Activated T-cell treated with anti-CD3 and anti-CD28 coated beads, Interleukin-2, amount 50 U/mL, for 4 hours (primary cell): ENCODE measurements at regions not wholly inside any gene's neighbourhood (a gene's known extent, or its start where the extent isn't known, plus 50 kb on each side); places are given as distances from the start of the nearest gene placed in this dataset.
"Not testable (repeated sequence)": the region's sequence is repeated elsewhere in the genome, so short reads cannot be mapped to it uniquely, and the experiment has no call there.

ENCODE experiments used
- ATAC-seq, 2 donors: fragments of 200-7000 bp; cut with Tn5 transposase; one replicate each; pipeline ENCODE4 v1.10.0; 2021
- DNase-seq: peaks from one replicate; pipeline ENCODE4 v3.0.0-alpha.2; 2020
- H3K27me3 Mint-ChIP-seq: one replicate; pipeline ENCODE4 v1.8.0; 2021; ENCODE audit warnings: low read depth, mixed read lengths
- H3K36me3 Mint-ChIP-seq: one replicate; pipeline ENCODE4 v1.8.0; 2022; ENCODE audit warnings: mixed read lengths; ENCODE audit not compliant: insufficient read depth
- H3K4me1 Mint-ChIP-seq: one replicate; pipeline ENCODE4 v1.8.0; 2021; ENCODE audit warnings: low read depth, mixed read lengths
- H3K4me3 Mint-ChIP-seq: one replicate; pipeline ENCODE4 v1.8.0; 2021; ENCODE audit warnings: mild to moderate bottlenecking, moderate library complexity, mixed read lengths
- H3K9me3 Mint-ChIP-seq: one replicate; pipeline ENCODE4 v1.8.0; 2021; ENCODE audit warnings: mixed read lengths

DNA sequence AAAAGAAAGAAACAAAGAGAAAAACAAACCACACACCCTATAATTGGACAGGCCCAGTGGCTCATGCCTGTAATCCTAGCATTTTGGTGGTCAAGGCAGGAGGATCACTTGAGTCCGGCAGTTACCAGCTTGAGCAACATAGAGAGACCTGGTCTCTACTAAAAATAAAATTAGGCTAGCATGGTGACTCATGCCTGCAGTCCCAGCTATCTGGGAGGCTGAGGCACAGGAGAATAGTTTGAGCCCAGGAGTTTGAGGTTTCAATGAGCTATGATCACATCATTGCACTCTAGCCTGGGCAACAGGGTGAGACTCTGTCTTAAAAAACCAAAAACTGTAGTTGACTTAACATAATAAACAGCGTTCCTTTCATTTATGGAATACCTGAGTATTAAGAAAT lies 72.3 kb upstream of the ST3GAL6 start:
- Mint-ChIP-seq H3K36me3 (no peaks in the 10 kb centered on the region), H3K4me3 (no peak overlapping the region), H3K4me1 (no peaks in the 10 kb centered on the region), H3K9me3 (peaks cover 11% of the 10 kb centered on the region), H3K27me3 (no peaks in the 10 kb centered on the region)
- ATAC-seq (no peak), DNase-seq (no peak)

DNA sequence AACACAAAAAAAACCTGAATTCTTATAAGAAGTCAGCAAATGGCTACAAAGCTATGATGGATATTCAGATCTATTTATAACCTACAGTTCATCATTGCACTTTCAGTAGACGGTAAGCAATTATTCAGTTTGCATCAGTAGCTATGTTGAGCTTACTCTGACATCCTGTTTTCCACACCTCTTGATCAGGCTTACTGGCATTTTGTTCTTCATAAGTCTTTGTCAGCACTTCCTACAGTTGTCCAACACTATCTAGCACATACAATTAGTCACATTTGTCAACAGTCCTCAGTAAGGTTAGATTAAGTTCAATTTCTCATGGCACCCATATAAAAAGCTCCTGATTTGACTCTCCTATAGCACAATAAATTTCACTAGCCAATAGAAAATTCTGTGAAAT lies 71.2 kb upstream of the ST3GAL6 start:
- Mint-ChIP-seq H3K4me3 (no peak overlapping the region), H3K9me3 (peaks cover 8% of the 10 kb centered on the region), H3K4me1 (no peaks in the 10 kb centered on the region), H3K27me3 (no peaks in the 10 kb centered on the region), H3K36me3 (no peaks in the 10 kb centered on the region)
- DNase-seq (no peak), ATAC-seq (no peak)

- Mint-ChIP-seq H3K9me3 (no peaks in the 10 kb centered on the region), H3K27me3 (no peaks in the 10 kb centered on the region)
- no peak for ATAC-seq
These were observed 70.2 kb upstream of the ST3GAL6 start for GRCh38 chr3:98692787-98693473.

DNA sequence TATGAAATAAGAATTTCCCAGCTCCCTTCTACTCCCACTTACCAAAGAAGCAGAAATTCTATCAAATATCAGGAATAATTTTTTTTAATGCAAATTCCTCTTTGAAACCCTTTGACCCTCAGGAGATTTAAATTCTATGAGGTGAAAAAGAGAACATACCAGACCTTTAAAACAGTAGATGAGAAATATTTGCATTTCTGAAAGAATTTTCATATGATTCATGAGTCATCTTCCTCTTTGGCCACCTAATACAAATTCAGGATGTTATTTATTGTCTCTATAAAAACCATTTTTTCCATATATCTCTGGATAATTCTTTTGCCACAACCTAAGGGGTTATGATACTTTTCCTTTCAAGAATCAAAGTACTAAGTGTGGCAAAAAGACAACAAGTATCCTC lies 67.3 kb upstream of the ST3GAL6 start:
- no peak for ATAC-seq
- Mint-ChIP-seq H3K36me3 (no peaks in the 10 kb centered on the region), H3K27me3 (no peaks in the 10 kb centered on the region)

More at GRCh38 chr3:98692787-98693473, 70.2 kb upstream of the ST3GAL6 start:
- Mint-ChIP-seq H3K4me1 (no peaks in the 10 kb centered on the region), H3K4me3 (no peak overlapping the region), H3K36me3 (no peaks in the 10 kb centered on the region)
- DNase-seq = no peak

GRCh38 chr3:98696296-98696695 lies 66.8 kb upstream of the ST3GAL6 start:
- H3K27me3 Mint-ChIP-seq, H3K4me1 Mint-ChIP-seq, H3K9me3 Mint-ChIP-seq, H3K36me3 Mint-ChIP-seq, ATAC-seq, H3K4me3 Mint-ChIP-seq, DNase-seq: not testable (repeated sequence)

More for the DNA sequence above, 67.3 kb upstream of the ST3GAL6 start:
- no peak overlapping the region for H3K4me3 Mint-ChIP-seq
- H3K4me1 Mint-ChIP-seq = no peaks in the 10 kb centered on the region
- no peak for DNase-seq
- no peaks in the 10 kb centered on the region for H3K9me3 Mint-ChIP-seq

DNA sequence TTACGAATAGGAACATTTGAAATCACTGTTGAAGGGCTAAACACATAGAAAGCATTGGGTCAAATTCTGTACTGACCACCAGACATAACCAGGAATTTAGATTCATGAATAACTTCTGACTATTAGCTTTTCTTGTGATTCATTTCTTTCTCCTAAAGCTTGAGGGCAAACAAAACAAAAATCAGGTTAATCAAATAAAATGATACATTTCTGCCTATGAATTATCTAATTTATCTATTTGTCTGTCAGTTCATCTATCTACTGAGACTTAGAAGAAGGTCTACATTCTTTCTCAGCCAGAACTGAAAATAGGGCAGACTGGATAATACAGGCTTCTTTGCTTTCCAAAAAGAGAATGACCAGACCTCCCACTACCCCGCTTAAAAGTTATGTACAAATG lies 65.9 kb upstream of the ST3GAL6 start:
- no peaks in the 10 kb centered on the region for H3K36me3 Mint-ChIP-seq
- H3K4me1 Mint-ChIP-seq = no peaks in the 10 kb centered on the region
- no peaks in the 10 kb centered on the region for H3K27me3 Mint-ChIP-seq
- H3K9me3 Mint-ChIP-seq = no peaks in the 10 kb centered on the region
- no peak overlapping the region for H3K4me3 Mint-ChIP-seq
- no peak for DNase-seq
- ATAC-seq = no peak

DNA sequence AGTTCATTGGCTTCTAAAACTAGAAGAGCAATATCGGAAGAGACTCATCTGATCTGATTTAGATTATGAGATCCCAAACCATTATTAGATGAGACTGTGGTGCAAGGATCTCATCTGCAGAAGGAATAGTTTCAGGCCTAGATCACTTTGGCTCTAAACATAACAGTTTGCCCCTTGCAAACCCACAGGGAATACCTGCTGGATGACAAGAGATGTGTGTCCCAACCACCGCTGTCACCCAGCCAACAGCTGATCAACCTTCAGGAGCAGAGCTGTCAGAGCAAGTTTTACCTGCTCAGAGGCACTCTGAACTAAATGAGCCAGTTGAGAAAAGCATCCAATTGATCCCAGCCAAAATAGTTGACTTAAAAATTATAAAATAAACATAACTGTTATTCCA lies 64.0 kb upstream of the ST3GAL6 start:
- Mint-ChIP-seq H3K27me3 (no peaks in the 10 kb centered on the region), H3K36me3 (no peaks in the 10 kb centered on the region), H3K9me3 (no peaks in the 10 kb centered on the region), H3K4me1 (no peaks in the 10 kb centered on the region), H3K4me3 (no peak overlapping the region)
- no peak for ATAC-seq
- DNase-seq = no peak

DNA sequence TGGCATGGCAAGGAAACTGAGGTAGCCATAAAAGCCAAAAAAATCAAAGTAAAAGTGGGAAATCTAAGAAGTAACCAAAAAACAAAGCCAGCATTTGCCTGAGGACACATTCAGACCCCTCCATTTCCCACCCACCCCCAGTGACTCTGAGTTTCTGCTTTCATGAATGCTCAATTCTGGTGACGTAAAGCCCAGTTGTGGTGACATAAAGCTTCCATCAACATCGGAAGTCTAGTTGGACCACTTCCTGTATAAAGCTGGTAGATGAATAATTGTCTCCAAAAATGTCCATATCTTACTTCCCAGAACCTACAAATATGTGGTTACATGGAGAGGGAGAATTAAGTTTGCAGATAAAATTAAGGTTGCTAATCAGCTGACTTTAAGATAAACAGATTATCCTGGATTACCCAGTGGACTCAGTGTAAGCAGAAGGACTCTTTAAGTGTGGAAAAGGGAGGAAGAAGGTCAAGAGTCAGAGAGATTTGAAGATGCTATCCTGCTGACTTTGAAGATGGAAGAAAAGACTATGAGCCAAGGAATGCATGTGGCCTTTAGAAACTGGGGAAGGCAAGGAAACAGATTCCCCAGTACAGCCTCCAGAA lies 62.0 kb upstream of the ST3GAL6 start:
- DNase-seq (no peak), ATAC-seq (no peak)
- H3K4me1 Mint-ChIP-seq = no peaks in the 10 kb centered on the region
- no peak overlapping the region for H3K4me3 Mint-ChIP-seq
- H3K9me3 Mint-ChIP-seq = no peaks in the 10 kb centered on the region
- H3K36me3 Mint-ChIP-seq = no peaks in the 10 kb centered on the region
- no peaks in the 10 kb centered on the region for H3K27me3 Mint-ChIP-seq

- ATAC-seq = no peak
- Mint-ChIP-seq H3K27me3 (no peaks in the 10 kb centered on the region), H3K9me3 (no peaks in the 10 kb centered on the region), H3K4me1 (no peaks in the 10 kb centered on the region), H3K36me3 (no peaks in the 10 kb centered on the region), H3K4me3 (no peak overlapping the region)
- DNase-seq = no peak
These were observed 61.0 kb upstream of the ST3GAL6 start for GRCh38 chr3:98702166-98702565.

- Mint-ChIP-seq H3K4me3 (no peak overlapping the region), H3K36me3 (no peaks in the 10 kb centered on the region), H3K4me1 (no peaks in the 10 kb centered on the region), H3K9me3 (no peaks in the 10 kb centered on the region), H3K27me3 (no peaks in the 10 kb centered on the region)
- DNase-seq = no peak
- ATAC-seq = no peak
These were observed 57.9 kb upstream of the ST3GAL6 start for GRCh38 chr3:98705212-98705611.

GRCh38 chr3:98705694-98706093 lies 57.4 kb upstream of the ST3GAL6 start:
- DNase-seq (no peak), ATAC-seq (no peak)
- H3K4me1 Mint-ChIP-seq = no peaks in the 10 kb centered on the region
- H3K36me3 Mint-ChIP-seq = no peaks in the 10 kb centered on the region
- no peaks in the 10 kb centered on the region for H3K9me3 Mint-ChIP-seq
- H3K4me3 Mint-ChIP-seq = no peak overlapping the region
- no peaks in the 10 kb centered on the region for H3K27me3 Mint-ChIP-seq

GRCh38 chr3:98708681-98709080 lies 54.5 kb upstream of the ST3GAL6 start:
- not testable (repeated sequence) for H3K4me1 Mint-ChIP-seq, DNase-seq, ATAC-seq, H3K4me3 Mint-ChIP-seq, H3K36me3 Mint-ChIP-seq, H3K27me3 Mint-ChIP-seq, H3K9me3 Mint-ChIP-seq

DNA sequence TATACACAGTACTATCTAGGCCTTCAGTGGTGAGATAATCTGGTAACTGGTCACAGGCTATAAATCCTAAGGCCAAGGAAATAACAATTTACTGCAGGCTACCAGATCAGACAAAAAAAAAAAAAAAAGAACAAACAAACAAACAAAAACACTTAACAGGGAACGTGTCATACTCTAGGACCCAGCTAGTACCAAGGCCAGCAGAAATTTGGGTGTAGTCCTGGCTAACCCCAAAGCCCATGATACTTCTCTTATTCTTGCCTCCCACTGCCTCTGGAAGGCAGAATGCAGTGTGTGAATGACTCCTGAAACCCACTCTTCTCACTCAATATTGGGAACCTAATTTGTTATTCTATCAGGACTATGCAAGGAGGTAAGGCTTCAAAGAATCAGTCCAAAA lies 53.7 kb upstream of the ST3GAL6 start:
- H3K4me3 Mint-ChIP-seq = no peak overlapping the region
- H3K36me3 Mint-ChIP-seq = no peaks in the 10 kb centered on the region
- no peaks in the 10 kb centered on the region for H3K27me3 Mint-ChIP-seq
- no peak for DNase-seq
- no peaks in the 10 kb centered on the region for H3K4me1 Mint-ChIP-seq
- no peaks in the 10 kb centered on the region for H3K9me3 Mint-ChIP-seq
- ATAC-seq = no peak

DNA sequence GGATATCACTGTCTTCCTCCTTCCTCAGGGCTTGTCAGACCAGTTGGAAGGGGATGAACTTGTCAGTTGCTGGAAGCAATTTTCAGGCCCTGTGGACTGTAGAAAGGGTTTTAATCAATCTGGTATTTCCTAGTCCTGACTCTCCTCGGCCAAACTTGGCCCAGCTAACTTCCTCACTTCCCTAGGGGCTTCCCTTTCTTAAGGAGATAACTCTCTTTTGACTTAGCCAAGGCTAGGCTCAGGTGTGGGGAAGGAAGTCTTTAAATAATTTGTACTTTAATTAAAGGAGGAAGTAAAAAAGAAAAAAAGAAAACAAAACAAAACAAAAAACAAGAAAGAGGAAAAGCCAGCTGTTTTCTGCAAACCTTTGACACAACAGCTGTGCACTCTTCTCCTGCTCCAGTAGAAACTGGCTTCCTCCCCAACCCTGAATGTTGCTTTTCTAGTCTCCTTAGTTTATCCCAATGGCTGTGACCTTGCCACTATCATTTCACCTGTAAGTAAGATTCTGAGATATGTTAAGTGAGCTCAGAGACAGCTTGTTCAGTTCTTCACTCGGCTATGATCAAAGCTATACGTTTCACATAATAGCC lies 53.0 kb upstream of the ST3GAL6 start:
- no peak for ATAC-seq
- DNase-seq = no peak
- H3K4me3 Mint-ChIP-seq = no peak overlapping the region
- H3K4me1 Mint-ChIP-seq = no peaks in the 10 kb centered on the region
- H3K27me3 Mint-ChIP-seq = no peaks in the 10 kb centered on the region
- H3K36me3 Mint-ChIP-seq = no peaks in the 10 kb centered on the region
- H3K9me3 Mint-ChIP-seq = no peaks in the 10 kb centered on the region

DNA sequence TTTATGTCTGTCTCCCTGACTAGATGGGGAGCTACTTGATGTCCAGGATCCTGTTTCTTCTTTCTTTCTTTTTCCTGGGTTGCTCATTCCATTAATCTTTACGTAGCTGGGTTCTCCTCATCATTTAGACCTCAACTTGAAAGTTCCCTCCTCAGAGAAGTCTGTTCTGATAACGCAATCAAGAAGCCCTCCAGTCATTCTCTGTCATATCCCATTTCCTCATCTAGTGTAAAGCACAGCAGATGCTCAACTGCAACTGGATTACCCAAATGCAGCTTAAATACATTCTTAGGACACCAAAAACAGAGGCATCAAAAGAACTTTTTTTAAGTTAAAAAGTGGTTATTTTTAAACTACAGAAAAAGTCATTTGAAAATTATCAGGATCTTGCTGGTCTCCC lies 51.7 kb upstream of the ST3GAL6 start:
- Mint-ChIP-seq H3K36me3 (no peaks in the 10 kb centered on the region), H3K4me1 (no peaks in the 10 kb centered on the region), H3K4me3 (no peak overlapping the region), H3K9me3 (no peaks in the 10 kb centered on the region), H3K27me3 (no peaks in the 10 kb centered on the region)
- no peak for DNase-seq
- ATAC-seq = no peak
